ENCODE measurements at regions not wholly inside any gene's neighbourhood (a gene's known extent, or its start where the extent isn't known, plus 50 kb on each side); places are given as distances from the start of the nearest gene placed in this dataset.
"Not testable (repeated sequence)": the region's sequence is repeated elsewhere in the genome, so short reads cannot be mapped to it uniquely, and the experiment has no call there.

DNA sequence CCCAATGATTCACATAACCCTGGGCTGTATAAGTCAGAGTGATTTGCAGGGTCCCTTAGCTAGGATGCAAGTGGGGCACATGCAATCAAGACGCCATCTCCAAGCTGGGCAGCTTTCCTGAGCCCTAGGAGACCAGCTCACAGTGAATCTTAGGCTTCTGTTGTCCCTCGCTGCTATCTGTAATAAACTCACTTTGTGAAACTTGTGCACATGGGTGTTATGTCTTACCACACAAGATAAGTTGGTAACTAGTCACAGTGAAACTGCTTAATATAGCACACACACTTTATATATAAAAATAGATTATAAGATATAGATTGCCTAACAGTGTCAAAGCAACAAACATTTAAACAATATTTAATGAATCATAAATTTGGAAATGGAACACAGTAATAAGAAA is 658.5 kb downstream of the SLCO4C1 start (continued):
- TF ChIP-seq, protein P1, sequence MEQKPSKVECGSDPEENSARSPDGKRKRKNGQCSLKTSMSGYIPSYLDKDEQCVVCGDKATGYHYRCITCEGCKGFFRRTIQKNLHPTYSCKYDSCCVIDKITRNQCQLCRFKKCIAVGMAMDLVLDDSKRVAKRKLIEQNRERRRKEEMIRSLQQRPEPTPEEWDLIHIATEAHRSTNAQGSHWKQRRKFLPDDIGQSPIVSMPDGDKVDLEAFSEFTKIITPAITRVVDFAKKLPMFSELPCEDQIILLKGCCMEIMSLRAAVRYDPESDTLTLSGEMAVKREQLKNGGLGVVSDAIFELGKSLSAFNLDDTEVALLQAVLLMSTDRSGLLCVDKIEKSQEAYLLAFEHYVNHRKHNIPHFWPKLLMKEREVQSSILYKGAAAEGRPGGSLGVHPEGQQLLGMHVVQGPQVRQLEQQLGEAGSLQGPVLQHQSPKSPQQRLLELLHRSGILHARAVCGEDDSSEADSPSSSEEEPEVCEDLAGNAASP (CRISPR knock-in tag; IDR thresholded peaks at IDR 0.05; ENCODE audit: borderline replicate concordance): no peak

DNA sequence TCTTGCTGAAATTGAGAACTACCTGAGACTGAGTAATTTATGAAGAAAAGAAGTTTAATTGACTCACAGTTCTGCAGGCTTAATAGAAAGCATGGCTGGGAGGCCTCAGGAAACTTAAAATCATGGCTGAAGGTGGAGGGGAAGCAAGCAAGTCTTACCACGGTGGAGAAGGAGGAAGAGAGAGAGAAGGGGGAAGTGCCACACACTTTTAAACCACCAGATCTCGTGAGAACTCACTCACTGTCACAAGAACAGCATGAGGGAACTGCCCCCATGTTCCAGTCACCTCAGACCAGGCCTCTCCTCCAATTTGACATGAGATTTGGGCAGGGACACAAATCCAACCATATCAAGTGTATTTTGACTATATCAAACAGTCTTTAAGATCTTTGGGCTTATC is 668.3 kb downstream of the SLCO4C1 start:
- H4K20me1 ChIP-seq (ENCODE audit: insufficient read depth, low read length); POLR2A ChIA-PET; intact Hi-C loops (cut with micrococcal nuclease; ENCODE audit: unreplicated experiment); CTCF ChIA-PET (ENCODE audit: low intra/inter-chr PET ratio, low total read pairs); H3K79me2 ChIP-seq (ENCODE audit: insufficient read depth, low read length); H3K4me2 ChIP-seq (ENCODE audit: low read depth, low read length); H3K4me1 ChIP-seq (ENCODE audit: insufficient read depth, low read length); ATAC-seq; DNase-seq (ENCODE audit: low spot score); in situ Hi-C loops (cut with HindIII; ENCODE audit: extremely low pct_ligation_motif_present, low pct_unique_long_range_greater_than_20kb); H3K27ac ChIP-seq (ENCODE audit: extremely low read length, insufficient read depth, low read length); H3K36me3 ChIP-seq (replicated peaks in 1 of 2; ENCODE audit: control insufficient read depth in 1 of 2, insufficient read depth in 2 of 2, low read length in 2 of 2); H3K4me3 ChIP-seq (replicated peaks in 1 of 3; ENCODE audit: insufficient read depth in 1 of 3, low read depth in 2 of 3, low read length in 3 of 3); H3K9me3 ChIP-seq (ENCODE audit: low read length); FAIRE-seq; BruUV-seq (replicated peaks); H3K9ac ChIP-seq (ENCODE audit: insufficient read depth, low read depth, low read length); H3K27me3 ChIP-seq (ENCODE audit: control insufficient read depth in 1 of 2, insufficient read depth in 2 of 2, low read length in 2 of 2); H2AFZ ChIP-seq (ENCODE audit: low read length): not testable (repeated sequence)
- WGBS (ENCODE audit: low lambda C conversion rate): 0% methylated on average over 2 of the region's 2 CpGs

DNA sequence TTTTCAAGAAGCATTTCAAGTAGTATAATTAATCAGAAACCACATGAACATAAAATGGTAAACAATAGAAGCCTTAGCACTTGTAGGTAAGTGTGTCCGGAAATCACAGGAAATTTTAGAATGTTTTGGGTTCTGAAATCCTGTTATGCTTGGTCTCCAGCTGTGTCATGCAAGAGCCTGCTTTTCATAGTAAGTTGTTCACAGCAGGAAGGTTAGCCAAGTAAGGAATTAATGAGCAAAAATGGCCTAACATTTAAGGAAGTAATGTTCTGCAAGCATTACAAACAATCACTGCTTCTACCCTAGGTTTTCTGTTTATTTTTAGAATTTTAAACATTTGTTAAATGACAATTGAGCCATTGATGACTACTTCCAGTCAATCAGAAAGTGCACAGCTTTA is 669.5 kb downstream of the SLCO4C1 start:
- FAIRE-seq: no peak
- no peak for DNase-seq (ENCODE audit: low spot score)
- ATAC-seq: no peak
- in situ Hi-C loops (cut with HindIII; ENCODE audit: extremely low pct_ligation_motif_present, low pct_unique_long_range_greater_than_20kb): no loop called here
- Histone ChIP-seq H3K27ac (ENCODE audit: extremely low read length, insufficient read depth, low read length) (no peak overlapping the region), H3K79me2 (ENCODE audit: insufficient read depth, low read length) (no peaks in the 10 kb centered on the region), H3K36me3 (replicated peaks in 1 of 2; ENCODE audit: control insufficient read depth in 1 of 2, insufficient read depth in 2 of 2, low read length in 2 of 2) (no peaks in the 10 kb centered on the region), H3K9me3 (ENCODE audit: low read length) (no peaks in the 10 kb centered on the region), H3K4me1 (ENCODE audit: insufficient read depth, low read length) (no peaks in the 10 kb centered on the region), H3K4me2 (ENCODE audit: low read depth, low read length) (no peak overlapping the region), H3K27me3 (ENCODE audit: control insufficient read depth in 1 of 2, insufficient read depth in 2 of 2, low read length in 2 of 2) (no peaks in the 10 kb centered on the region), H3K9ac (ENCODE audit: insufficient read depth, low read depth, low read length) (no peak overlapping the region), H4K20me1 (ENCODE audit: insufficient read depth, low read length) (no peaks in the 10 kb centered on the region), H3K4me3 (replicated peaks in 1 of 3; ENCODE audit: insufficient read depth in 1 of 3, low read depth in 2 of 3, low read length in 3 of 3) (no peak overlapping the region), H2AFZ (ENCODE audit: low read length) (no peak overlapping the region)
- 43% methylated on average over 1 of the region's 1 CpG for WGBS (ENCODE audit: low lambda C conversion rate)
- no TSS peak for BruUV-seq (replicated peaks)
- intact Hi-C loops (cut with micrococcal nuclease; ENCODE audit: unreplicated experiment): no loop called here
- POLR2A ChIA-PET: no interaction called here
- CTCF ChIA-PET (ENCODE audit: low intra/inter-chr PET ratio, low total read pairs): no interaction called here
- no peak for TF ChIP-seq HOXD1 (CRISPR knock-in tag; IDR thresholded peaks at IDR 0.05)
- TF ChIP-seq BHLHE40 (IDR thresholded peaks at IDR 0.05; ENCODE audit: low read length): no peak
- TF ChIP-seq, protein P2, sequence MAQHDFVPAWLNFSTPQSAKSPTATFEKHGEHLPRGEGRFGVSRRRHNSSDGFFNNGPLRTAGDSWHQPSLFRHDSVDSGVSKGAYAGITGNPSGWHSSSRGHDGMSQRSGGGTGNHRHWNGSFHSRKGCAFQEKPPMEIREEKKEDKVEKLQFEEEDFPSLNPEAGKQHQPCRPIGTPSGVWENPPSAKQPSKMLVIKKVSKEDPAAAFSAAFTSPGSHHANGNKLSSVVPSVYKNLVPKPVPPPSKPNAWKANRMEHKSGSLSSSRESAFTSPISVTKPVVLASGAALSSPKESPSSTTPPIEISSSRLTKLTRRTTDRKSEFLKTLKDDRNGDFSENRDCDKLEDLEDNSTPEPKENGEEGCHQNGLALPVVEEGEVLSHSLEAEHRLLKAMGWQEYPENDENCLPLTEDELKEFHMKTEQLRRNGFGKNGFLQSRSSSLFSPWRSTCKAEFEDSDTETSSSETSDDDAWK (CRISPR knock-in tag; IDR thresholded peaks at IDR 0.05): no peak
- TF ChIP-seq SMAD3 (CRISPR knock-in tag; IDR thresholded peaks at IDR 0.05): no peak
